ENCODE measurements at regions not wholly inside any gene's neighbourhood (a gene's known extent, or its start where the extent isn't known, plus 50 kb on each side); places are given as distances from the start of the nearest gene placed in this dataset.

DNA sequence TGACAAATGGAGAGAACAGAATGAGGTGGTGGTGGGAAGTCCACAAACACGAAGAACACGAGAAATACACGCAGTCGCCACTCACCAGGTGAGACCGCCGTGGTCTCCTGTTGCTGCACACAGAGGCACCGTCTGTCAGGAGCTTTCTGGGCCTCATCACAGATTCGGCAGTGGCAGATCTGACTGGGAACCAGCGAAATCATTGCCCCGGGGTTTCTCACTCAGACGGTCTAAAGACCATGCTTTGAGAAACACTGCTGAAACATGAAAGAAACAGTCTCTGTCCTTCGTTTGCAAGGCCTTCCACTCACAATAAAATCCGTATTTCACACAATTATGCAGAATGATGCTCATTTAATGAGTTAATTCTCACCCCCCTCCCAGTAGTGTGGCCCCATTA lies 130.9 kb upstream of the AFDN start:
- TF ChIP-seq CTCF (IDR thresholded peaks at IDR 0.05; ENCODE audit: low read depth, low read length) (no peak), POLR2A (IDR thresholded peaks at IDR 0.05; ENCODE audit: extremely low read depth, insufficient read length) (no peak), MYC (IDR thresholded peaks at IDR 0.05; ENCODE audit: low read depth, low read length) (no peak)
